Vagina (tissue), 2 donors: ENCODE measurements at regions not wholly inside any gene's neighbourhood (a gene's known extent, or its start where the extent isn't known, plus 50 kb on each side); places are given as distances from the start of the nearest gene placed in this dataset.

ENCODE experiments used
- DNase-seq, 2 donors: peaks; one replicate each; pipeline ENCODE4 v3.0.0-alpha.2; 2017; ENCODE audit errors: extremely low spot score in 2 of 2
- H3K27ac ChIP-seq: fragments of 200-600 bp; sonication (generic); one replicate; pipeline ENCODE4 v1.5.1; 2019
- H3K27me3 ChIP-seq: fragments of 200-600 bp; sonication (generic); one replicate; pipeline ENCODE4 v1.5.1; 2019
- H3K36me3 ChIP-seq, 2 donors: fragments of 200-600 bp; sonication (generic); one replicate each; pipeline ENCODE4 v1.5.1; 2017 to 2019
- H3K4me1 ChIP-seq: fragments of 200-600 bp; sonication (generic); one replicate; pipeline ENCODE4 v1.5.1; 2019
- H3K4me3 ChIP-seq, 2 donors: fragments of 200-600 bp; sonication (generic); 1 replicate in 1 of 2; 2 replicates in 1 of 2; pipeline ENCODE4 v1.5.1; 2016 to 2019
- H3K9me3 ChIP-seq: fragments of 200-600 bp; sonication (generic); one replicate; pipeline ENCODE4 v1.5.1; 2019
- POLR2A ChIP-seq, 2 donors: fragments of 450-650 bp; IDR thresholded peaks; one replicate each; pipeline ENCODE4 v1.6.1; 2017; ENCODE audit warnings: antibody characterized with exemption in 2 of 2, mild to moderate bottlenecking in 2 of 2, moderate library complexity in 2 of 2
- POLR2AphosphoS5 ChIP-seq, 2 donors: sonication (generic); formaldehyde crosslinking; IDR thresholded peaks; one replicate each; pipeline ENCODE4 v1.9.0; 2017; ENCODE audit warnings: antibody characterized with exemption in 2 of 2, mild to moderate bottlenecking in 2 of 2, low read depth in 1 of 2; ENCODE audit not compliant: insufficient read depth in 1 of 2
- intact Hi-C: fragments of 100-400 bp; cut with DNase I; formaldehyde crosslinking; loops from one replicate; pipeline ENCODE4 v1.15.1; 2023
- TF ChIP-seq, protein P1 (sequence below), 3 experiments: fragments of 450-650 bp in 2 of 3; fragments of 200-600 bp in 1 of 3; sonication (generic) in 1 of 3; IDR thresholded peaks; one replicate each; pipeline ENCODE4 v1.5.1; 2017 to 2019; ENCODE audit warnings: antibody characterized with exemption in 3 of 3, mild to moderate bottlenecking in 2 of 3, moderate library complexity in 2 of 3

DNA sequence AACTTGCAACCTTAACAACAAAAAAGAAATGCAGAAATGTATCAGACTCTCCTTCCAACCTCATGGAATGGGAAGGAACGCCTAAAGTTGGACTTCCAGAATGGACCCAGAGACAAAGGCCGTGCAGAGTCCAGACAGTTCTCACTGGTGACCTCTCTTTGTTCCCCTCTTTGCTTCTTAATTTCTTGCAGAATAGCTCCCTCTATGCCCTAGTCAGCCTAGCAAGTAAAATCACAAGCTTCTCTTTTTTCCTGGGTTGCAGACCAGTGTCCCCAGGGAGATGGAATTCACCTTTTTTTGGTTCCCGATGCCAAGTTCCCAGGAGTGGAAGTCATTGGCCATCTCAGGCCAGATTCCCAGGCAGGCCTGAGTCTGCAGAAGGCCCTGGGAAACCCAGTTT lies 278.0 kb downstream of the CCSER2 start:
- no peaks in the 10 kb centered on the region for H3K9me3 ChIP-seq
- DNase-seq: no peak
- intact Hi-C loops: no loop called here
- H3K27me3 ChIP-seq: no peaks in the 10 kb centered on the region
- no peaks in the 10 kb centered on the region for H3K36me3 ChIP-seq
- no peak overlapping the region for H3K27ac ChIP-seq
- H3K4me3 ChIP-seq: no peak overlapping the region
- TF ChIP-seq, protein P1, sequence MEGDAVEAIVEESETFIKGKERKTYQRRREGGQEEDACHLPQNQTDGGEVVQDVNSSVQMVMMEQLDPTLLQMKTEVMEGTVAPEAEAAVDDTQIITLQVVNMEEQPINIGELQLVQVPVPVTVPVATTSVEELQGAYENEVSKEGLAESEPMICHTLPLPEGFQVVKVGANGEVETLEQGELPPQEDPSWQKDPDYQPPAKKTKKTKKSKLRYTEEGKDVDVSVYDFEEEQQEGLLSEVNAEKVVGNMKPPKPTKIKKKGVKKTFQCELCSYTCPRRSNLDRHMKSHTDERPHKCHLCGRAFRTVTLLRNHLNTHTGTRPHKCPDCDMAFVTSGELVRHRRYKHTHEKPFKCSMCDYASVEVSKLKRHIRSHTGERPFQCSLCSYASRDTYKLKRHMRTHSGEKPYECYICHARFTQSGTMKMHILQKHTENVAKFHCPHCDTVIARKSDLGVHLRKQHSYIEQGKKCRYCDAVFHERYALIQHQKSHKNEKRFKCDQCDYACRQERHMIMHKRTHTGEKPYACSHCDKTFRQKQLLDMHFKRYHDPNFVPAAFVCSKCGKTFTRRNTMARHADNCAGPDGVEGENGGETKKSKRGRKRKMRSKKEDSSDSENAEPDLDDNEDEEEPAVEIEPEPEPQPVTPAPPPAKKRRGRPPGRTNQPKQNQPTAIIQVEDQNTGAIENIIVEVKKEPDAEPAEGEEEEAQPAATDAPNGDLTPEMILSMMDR (IDR thresholded peaks at IDR 0.05): no peak
- TF ChIP-seq POLR2A (IDR thresholded peaks at IDR 0.05): no peak
- H3K4me1 ChIP-seq: no peaks in the 10 kb centered on the region

- no peak for DNase-seq
- no peaks in the 10 kb centered on the region for H3K36me3 ChIP-seq
- no peak overlapping the region for H3K4me3 ChIP-seq
- TF ChIP-seq POLR2A (IDR thresholded peaks at IDR 0.05) (no peak), POLR2AphosphoS5 (IDR thresholded peaks at IDR 0.05; ENCODE audit: insufficient read depth in 1 of 2, low read depth in 1 of 2) (no peak)
- TF ChIP-seq, protein P1 (IDR thresholded peaks at IDR 0.05): no peak
- H3K27ac ChIP-seq: no peak overlapping the region
- intact Hi-C loops: no loop called here
- H3K4me1 ChIP-seq: no peaks in the 10 kb centered on the region
- H3K9me3 ChIP-seq: no peaks in the 10 kb centered on the region
- no peaks in the 10 kb centered on the region for H3K27me3 ChIP-seq
Observed at GRCh38 chr10:84607044-84607443, 278.7 kb downstream of the CCSER2 start.

GRCh38 chr10:84607523-84607922 lies 279.1 kb downstream of the CCSER2 start:
- no peak overlapping the region for H3K4me3 ChIP-seq
- DNase-seq: no peak
- H3K36me3 ChIP-seq: no peaks in the 10 kb centered on the region
- H3K27ac ChIP-seq: no peak overlapping the region
- H3K9me3 ChIP-seq: no peaks in the 10 kb centered on the region
- no peaks in the 10 kb centered on the region for H3K4me1 ChIP-seq
- TF ChIP-seq POLR2A (IDR thresholded peaks at IDR 0.05): no peak
- TF ChIP-seq, protein P1 (IDR thresholded peaks at IDR 0.05): no peak
- TF ChIP-seq POLR2AphosphoS5 (IDR thresholded peaks at IDR 0.05; ENCODE audit: insufficient read depth in 1 of 2, low read depth in 1 of 2): no peak
- intact Hi-C loops: no loop called here
- no peaks in the 10 kb centered on the region for H3K27me3 ChIP-seq

GRCh38 chr10:84608126-84608525 lies 279.7 kb downstream of the CCSER2 start:
- H3K4me1 ChIP-seq: no peaks in the 10 kb centered on the region
- no peak for DNase-seq
- H3K27ac ChIP-seq: no peak overlapping the region
- no peaks in the 10 kb centered on the region for H3K9me3 ChIP-seq
- H3K4me3 ChIP-seq: no peak overlapping the region
- H3K27me3 ChIP-seq: no peaks in the 10 kb centered on the region
- TF ChIP-seq, protein P1 (IDR thresholded peaks at IDR 0.05): no peak
- TF ChIP-seq POLR2A (IDR thresholded peaks at IDR 0.05) (no peak), POLR2AphosphoS5 (IDR thresholded peaks at IDR 0.05; ENCODE audit: insufficient read depth in 1 of 2, low read depth in 1 of 2) (no peak)
- intact Hi-C loops: no loop called here
- no peaks in the 10 kb centered on the region for H3K36me3 ChIP-seq

- intact Hi-C loops: no loop called here
- Histone ChIP-seq H3K4me1 (no peaks in the 10 kb centered on the region), H3K9me3 (no peaks in the 10 kb centered on the region), H3K4me3 (no peak overlapping the region), H3K36me3 (no peaks in the 10 kb centered on the region), H3K27ac (no peak overlapping the region), H3K27me3 (no peaks in the 10 kb centered on the region)
- no peak for DNase-seq
- TF ChIP-seq POLR2A (IDR thresholded peaks at IDR 0.05): no peak
- TF ChIP-seq, protein P1 (IDR thresholded peaks at IDR 0.05): no peak
- TF ChIP-seq POLR2AphosphoS5 (IDR thresholded peaks at IDR 0.05; ENCODE audit: insufficient read depth in 1 of 2, low read depth in 1 of 2): no peak
Observed at GRCh38 chr10:84613336-84614021, 285.1 kb downstream of the CCSER2 start.
